HG03575 (cell line): ENCODE measurements at regions not wholly inside any gene's neighbourhood (a gene's known extent, or its start where the extent isn't known, plus 50 kb on each side); places are given as distances from the start of the nearest gene placed in this dataset.
"Not testable (repeated sequence)": the region's sequence is repeated elsewhere in the genome, so short reads cannot be mapped to it uniquely, and the experiment has no call there.

ENCODE experiments used
- ATAC-seq: cut with Tn5 transposase; IDR thresholded peaks from one replicate; pipeline ENCODE4 v1.9.1; 2021; ENCODE audit not compliant: unreplicated experiment, insufficient number of reproducible peaks, low FRiP score; ENCODE audit errors: extremely low read depth

DNA sequence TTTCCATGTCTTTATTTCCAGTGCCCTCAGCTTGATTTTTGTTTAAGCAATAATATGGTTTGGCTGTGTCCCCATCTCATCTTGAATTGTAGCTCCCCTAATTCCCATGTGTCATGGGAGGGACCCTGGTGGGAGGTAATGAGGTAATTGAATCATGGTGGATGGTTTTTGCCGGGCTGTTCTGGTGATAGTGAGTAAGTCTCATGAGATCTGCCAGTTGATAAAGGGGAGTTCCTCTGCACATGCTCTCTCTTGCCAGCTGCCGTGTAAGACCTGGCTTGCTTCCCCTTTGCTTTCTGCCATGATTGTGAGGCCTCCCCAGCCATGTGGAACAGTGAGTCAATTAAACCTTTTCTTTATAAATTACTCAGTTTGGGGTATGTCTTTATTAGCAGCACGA lies 559.6 kb upstream of the ADAMTS5 start:
- no peak for ATAC-seq

DNA sequence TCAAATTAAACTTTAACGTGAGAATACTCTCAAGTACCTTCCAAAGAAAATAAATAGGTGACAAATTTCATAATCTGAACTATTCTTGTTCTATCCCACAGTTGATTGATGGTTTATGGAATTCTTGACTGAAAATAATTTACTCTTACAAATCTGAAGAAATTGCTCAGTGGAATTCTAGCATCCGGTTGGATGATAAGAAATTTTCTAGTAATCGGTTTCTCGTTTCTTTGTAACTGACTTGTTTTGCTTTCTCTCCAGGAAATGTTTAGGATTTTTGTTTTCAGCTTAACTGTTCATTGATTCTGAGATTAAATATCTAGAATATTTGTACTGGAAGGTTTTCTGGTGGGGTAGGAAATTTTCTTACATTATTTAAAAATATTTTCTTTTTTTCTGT lies 558.9 kb upstream of the ADAMTS5 start:
- no peak for ATAC-seq

DNA sequence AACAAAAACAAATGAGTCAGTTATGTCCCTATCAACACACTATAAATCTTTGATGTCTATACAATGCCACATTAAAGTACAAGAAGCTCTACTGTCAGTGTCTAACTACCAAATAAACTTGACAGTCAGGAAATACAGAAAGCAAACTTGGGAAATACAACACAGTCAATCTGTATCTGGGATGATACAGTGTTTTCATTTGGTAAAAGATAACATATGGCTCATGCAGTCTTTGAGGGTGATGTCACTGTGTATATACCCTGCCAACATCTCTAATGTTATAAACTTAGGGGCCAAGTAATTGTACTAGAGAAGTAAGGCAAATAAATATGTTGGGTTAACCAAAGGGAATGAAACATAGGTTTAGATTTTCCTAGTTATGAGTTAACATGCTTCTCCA lies 552.5 kb upstream of the ADAMTS5 start:
- no peak for ATAC-seq

DNA sequence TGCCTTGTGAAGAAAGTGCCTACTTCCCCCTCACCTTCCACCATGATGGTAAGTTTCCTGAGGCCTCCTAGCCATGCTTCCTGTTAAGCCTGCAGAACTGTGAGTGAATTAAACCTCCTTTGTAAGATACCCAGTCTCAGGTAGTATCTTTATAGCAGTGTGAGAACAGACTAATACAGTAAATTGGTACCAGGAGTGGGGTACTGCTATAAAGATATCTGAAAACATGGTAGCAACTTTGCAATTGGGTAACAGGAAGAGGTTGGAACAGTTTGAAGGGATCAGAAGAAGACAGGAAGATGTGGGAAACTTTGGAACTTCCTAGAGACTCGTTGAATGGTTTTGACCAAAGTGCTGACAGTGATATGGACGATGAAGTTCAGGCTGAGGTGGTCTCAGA lies 550.3 kb upstream of the ADAMTS5 start:
- ATAC-seq, result not testable (repeated sequence)

DNA sequence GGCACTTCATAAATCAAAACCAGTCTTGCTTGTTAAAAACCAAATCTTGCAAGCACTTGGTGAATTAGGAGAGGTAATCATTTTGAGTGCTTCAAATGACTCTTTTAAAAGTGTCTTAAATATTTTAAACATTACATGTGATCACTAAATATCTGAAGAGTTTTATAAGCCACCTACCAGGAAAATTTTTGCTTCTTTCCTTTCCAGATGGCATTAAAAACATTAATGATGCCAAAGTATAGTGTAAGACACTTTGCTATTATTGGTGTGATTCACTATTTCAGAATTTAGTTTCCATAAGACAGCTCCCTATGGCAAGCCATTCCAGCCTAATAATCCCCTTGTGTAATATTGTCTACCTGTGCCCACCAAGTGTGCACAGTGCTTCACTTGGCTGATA lies 548.8 kb upstream of the ADAMTS5 start:
- no peak for ATAC-seq

DNA sequence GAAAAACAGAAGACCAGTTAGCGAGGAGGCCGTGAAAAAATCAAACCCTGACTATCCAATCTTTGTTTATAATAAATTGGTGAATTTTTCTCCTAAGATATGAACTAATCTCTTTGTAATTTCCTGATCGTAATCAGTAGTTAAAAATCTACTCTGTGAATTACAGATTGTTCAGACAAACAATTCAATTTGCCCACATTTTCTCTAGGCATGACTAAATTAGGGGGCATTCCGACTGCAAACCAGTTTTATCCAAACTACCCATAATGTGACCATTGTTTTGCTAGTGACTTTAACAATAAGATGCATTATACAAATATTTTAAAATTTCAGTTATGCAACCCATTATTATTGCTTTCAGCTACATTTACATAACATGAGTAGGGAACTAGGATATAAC lies 546.9 kb upstream of the ADAMTS5 start:
- no peak for ATAC-seq

DNA sequence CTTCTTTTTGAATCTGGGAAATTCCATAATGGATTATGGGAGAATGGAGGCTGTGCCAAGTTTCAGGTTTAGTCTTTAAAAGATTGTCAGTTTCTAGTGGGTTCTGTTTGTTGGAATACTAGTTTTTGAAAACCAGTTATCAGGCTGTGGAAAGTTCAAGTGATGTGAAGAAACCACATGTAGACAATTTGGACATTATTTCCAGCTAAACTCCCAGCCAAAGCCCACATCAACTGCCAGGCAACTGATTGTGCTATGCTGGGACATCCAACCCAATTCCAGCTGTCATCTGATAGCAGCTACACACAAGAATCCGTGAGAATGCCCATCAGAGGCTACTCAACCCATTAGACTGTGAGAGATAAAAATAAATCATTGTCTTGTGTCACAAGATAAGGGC lies 546.1 kb upstream of the ADAMTS5 start:
- ATAC-seq, result no peak

DNA sequence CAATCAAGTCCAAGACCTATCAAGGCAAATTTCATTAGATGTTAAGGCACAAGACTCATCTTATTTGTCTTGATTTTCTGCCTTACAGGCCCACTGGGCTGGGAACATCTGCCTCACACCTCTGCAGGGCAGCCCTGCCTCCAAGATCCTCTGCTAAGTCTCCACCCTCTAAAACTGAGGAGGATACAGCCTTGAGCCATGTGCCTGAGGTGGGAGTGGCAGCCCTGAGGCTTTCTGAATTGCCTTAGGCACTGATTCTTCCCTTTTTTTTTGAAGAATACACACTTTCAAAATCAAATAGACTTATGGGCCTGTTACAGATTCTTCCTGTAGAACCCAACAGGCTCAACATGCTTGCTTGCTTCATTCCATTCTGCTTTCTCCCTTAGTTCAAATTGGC lies 544.3 kb upstream of the ADAMTS5 start:
- no peak for ATAC-seq

DNA sequence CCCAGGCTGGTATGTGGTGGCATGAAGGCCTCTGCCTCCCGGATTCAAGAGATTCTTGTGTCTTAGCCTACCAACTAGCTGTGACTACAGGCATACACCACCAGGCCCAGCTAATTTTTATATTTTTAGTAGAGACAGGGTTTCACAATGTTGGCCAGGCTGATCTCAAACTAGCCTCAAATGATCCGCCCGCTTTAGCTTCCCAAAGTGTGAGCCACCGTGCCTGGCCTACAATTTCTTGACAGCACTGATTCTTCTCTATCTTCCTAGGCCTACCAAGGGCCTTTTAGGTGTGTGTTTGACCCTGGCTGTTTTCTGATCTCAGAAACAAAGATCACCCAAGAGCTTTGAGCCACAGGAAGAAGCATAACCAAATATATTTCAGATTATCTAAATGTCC lies 540.8 kb upstream of the ADAMTS5 start:
- no peak for ATAC-seq

DNA sequence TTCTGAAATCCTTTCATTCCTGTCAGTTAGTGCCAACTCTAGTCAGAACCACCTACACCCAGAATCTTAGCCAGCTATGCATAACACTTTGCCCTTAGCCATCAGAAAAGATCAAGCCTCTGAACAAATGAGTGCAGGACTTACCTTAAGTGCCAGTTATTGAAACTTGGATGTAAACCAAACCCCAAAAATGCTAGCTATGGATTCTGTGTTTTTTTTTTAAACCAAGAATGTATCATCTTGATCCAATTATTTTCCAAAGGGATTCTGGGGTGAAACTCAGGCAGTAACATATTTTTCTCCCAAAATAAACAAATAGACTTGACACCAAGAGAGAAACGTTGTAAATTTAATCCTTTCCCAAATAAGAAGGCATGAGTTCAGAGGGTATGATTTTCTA lies 538.6 kb upstream of the ADAMTS5 start:
- ATAC-seq, result no peak

DNA sequence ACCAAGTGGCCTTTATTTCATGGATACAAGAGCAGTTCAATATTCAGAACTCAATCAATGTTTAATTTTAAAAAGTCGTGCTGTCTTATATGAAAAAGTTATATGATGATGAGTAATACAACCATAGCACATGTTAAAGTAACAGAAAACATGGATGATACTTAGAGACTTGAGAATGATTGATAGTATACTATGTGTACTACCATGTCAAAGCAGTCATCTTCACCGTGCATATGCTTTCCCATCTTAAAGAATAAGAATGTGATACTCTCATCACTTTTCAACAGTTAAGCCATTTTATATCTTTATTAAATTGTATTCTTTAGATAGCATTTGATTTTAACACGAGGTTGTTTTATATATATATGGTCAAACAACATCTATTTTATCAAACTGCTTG lies 535.9 kb upstream of the ADAMTS5 start:
- ATAC-seq, result no peak

DNA sequence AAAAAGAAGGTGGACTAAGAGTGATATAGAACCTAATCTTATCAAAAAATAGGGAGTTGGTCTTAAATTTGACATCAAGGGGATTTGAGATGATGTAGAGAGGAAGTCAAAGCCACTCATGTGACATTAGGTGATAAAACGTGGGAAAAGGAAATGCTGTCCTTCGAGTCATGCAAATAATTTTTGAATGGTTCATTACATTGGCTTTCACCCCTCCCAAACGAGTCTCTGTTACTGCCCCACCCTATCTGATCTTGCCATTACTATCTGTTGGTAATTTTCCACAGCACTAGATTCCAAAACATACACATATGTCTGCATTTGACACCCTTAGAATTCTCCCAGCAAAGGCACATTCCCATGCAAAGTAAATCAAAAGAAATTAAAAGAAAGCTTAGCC lies 531.1 kb upstream of the ADAMTS5 start:
- ATAC-seq, result no peak

DNA sequence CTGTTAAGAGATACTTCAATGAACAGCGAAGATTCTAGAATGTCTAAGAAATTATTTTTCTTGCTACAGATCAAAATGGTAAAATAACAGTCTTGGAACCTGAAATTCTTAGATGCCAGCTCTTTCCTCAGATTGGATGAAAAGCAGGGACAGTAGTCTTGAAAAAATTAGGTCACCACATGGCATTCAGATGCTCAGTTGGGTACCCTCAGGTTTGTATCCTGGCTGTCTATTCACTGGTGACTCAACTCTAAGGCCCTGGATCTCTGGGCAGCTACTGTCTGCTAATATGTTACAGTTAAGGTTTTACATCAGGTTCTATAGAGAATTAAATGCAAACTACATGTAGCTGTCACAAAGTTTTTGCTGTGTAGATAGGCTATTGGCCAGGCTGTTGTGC lies 528.9 kb upstream of the ADAMTS5 start:
- ATAC-seq, result no peak

DNA sequence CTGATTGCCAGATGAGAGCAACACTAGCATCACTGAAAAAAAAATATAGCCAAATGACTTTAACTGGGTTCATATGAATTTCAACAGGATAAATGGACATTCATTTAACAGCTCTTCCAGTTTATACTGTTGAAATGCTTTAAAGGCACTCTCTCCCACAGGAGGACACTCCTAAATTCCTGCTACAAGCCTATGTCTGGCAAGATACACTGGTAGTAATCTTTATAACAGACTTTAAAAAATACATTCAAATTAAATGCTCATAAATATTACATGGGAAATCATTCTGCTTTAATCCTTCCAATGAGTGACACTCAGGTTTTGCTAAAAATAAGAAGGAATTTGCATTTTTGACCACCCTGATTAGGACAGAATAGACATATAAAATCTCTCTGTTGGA lies 526.7 kb upstream of the ADAMTS5 start:
- no peak for ATAC-seq

DNA sequence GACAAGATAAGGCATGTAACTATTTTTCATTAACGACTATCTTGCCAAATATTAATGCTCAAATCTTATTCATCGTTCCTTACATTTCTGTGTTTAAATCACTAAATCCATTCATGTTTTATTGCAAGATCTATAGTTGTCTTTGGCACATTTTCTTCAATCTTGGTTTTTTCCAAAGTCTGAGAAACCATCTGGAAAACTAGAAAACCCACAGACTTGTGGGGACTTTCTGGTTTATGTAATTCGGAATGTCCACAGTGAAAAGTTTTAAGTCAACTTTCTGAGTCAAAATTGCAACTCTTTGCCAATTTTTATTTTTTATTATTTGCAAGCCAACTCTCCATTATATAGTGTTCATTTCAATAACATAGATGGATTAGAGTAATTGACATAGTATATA lies 520.8 kb upstream of the ADAMTS5 start:
- no peak for ATAC-seq

DNA sequence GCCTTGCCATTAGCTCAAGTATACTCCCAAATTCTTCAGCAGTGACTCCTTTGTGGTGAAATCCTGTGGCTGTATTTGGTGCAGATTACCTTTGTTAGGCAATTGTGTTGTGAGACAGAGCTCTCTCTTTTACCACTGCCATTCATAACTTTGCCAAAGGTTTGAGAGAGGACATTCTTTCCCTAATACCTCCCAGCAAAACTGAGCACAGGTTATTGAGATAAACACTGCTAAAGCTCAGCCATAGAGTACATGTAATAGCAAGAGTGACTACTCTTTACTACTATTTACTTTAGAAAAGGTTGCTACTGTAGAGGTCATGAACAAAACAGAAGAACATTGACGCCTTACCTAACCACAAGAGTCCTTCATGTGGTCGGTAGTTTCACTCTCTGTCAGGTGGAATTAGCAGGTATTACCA lies 514.0 kb upstream of the ADAMTS5 start:
- no peak for ATAC-seq

DNA sequence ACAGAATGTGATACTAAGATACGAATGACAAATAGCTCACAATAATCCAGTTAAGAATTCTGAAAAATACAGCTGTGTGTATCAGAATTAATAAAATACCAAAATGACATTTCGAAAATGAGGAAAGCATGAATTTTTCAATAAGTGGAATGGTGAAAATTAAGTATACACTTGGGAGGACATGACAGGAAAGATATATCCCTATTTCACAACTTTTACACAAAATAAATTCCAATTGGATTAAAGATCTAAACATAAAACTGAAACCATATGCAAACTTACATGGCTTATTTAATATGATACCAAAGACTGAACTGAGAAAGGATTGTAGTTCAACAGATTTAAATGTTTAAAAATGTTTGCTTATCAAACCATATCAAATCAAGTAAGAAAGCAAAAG lies 510.4 kb upstream of the ADAMTS5 start:
- no peak for ATAC-seq

DNA sequence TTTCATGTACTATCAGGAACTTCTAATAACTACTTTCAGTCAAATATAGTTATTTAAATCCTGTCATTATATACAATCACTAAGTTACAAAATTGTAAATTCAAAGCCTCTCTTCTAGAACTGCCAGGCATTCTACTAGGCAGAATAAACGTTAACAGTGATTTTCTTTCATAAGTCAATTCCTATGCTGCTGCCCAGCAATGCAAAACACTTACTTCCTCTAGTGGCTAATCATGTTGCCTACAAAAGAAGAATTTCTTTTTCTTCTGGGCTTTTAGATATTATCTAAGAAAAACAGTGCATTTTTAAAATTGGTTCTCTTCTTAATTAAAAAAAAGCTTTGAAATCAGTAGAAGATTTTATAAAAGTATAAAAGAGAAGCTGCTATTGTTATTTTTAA lies 509.8 kb upstream of the ADAMTS5 start:
- ATAC-seq, result no peak

DNA sequence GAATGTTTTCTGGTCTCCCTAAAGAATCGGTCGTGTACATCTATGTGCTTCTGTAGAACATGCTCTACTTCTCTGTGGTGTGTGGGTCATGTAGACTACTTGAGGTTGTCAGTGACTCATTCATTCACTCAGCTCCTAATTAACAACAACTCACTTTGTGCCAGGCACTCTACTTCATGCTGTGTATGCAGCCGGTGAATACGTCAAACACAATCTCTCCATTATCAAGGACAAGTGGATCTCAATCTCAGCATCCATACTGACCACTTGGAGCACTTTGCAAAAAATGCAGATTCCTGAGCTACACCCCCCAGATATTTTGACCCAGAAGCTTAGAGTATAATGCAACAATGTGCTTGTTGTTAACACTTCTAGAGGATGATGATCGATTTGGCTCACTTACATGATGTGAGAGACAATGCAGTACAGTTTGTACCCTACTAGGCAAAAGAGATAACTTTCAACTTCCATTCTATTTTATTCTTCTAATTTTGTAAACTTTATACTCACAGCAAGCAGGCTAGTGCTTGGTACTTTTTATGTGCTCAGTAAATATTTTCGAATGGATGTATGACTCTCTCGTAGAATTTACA lies 508.6 kb upstream of the ADAMTS5 start:
- no peak for ATAC-seq

DNA sequence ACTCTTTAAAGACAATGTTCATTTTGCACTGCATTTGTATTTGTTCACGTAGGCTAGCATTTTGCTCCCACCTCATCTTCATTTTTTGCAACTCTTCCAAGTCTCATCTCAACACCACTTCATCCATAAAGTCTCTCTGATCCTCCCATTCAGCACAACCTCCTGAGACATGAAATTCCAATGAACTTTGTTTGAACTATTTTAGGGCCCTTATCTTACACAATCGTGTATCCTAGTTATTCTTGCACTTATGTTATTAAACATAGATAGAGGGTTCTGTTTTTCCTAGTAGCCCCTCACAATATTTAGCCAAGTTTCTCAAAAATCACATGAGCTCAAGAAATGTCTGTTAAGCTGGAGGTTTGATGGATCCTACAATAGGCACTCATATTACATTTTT lies 500.5 kb upstream of the ADAMTS5 start:
- no peak for ATAC-seq

DNA sequence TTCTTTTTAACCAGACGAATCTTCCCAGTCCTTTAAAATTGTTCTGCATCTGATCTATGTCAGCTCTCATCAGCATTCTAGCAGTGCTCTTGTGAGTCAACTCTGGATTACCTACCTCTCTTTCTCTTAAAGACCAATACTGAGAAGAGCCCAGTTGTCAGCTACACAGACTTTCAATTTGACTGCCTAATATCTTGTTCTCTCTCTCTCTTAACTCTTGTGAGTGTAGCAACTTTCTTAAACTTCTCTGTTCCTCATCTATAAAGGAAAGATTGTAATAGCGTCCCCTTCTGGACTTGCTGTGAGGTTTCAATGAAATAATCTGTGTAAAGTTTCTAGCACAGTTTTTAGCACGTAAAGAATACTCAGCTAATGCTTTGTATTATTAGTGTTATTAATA lies 499.3 kb upstream of the ADAMTS5 start:
- no peak for ATAC-seq

DNA sequence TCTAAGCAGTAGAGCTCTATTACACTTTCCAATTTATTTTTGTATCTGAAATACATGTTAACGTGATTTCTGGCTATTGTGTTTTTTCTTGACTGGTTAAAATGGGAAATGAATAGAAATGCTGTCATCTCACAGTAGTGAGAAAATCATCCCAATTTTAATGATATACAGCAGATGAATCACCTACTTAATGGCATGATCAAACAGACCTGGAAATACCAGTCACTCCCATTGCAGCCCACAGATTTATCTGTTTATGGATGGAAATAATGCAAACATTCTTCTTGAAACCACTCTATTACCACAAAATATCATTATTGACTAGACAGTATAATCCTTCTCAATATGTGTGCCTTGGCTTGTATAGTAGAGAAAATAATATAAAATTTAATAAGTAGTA lies 497.8 kb upstream of the ADAMTS5 start:
- ATAC-seq, result no peak
